Liver (tissue), 8 donors: ENCODE measurements at regions not wholly inside any gene's neighbourhood (a gene's known extent, or its start where the extent isn't known, plus 50 kb on each side); places are given as distances from the start of the nearest gene placed in this dataset.

Source experiments
- DNase-seq: peaks from one replicate; pipeline ENCODE4 v3.0.0-alpha.2; 2017; ENCODE audit warnings: low spot score
- H3K27ac ChIP-seq, 2 donors: one replicate each; pipeline ENCODE4 v1.7.0; 2013; ENCODE audit warnings: inconsistent platforms in 2 of 2, low read length in 2 of 2, control low read depth in 1 of 2, low read depth in 1 of 2, mild to moderate bottlenecking in 1 of 2
- H3K27me3 ChIP-seq, 4 donors: one replicate each; pipeline versions ENCODE4 v1.6.1 to v1.7.0; 2013; ENCODE audit warnings: low read length in 3 of 4, inconsistent platforms in 1 of 4, mild to moderate bottlenecking in 1 of 4, moderate library complexity in 1 of 4; ENCODE audit not compliant: control insufficient read depth in 4 of 4, insufficient read depth in 4 of 4
- H3K36me3 ChIP-seq, 4 donors: one replicate each; pipeline versions ENCODE4 v1.6.1 to v1.7.0; 2013; ENCODE audit warnings: low read length in 3 of 4, mild to moderate bottlenecking in 3 of 4, low read depth in 1 of 4, moderate library complexity in 1 of 4; ENCODE audit not compliant: control insufficient read depth in 4 of 4, insufficient read depth in 3 of 4
- H3K4me1 ChIP-seq, 4 donors: one replicate each; pipeline versions ENCODE4 v1.6.1 to v1.7.0; 2013; ENCODE audit warnings: low read length in 3 of 4, mild to moderate bottlenecking in 3 of 4, moderate library complexity in 1 of 4; ENCODE audit not compliant: control insufficient read depth in 4 of 4, insufficient read depth in 4 of 4
- H3K4me3 ChIP-seq, 3 donors: one replicate each; pipeline versions ENCODE4 v1.6.1 to v1.7.0; 2013; ENCODE audit warnings: low read length in 3 of 3, control low read depth in 1 of 3, low read depth in 1 of 3, mild to moderate bottlenecking in 1 of 3
- H3K9ac ChIP-seq, 2 donors: one replicate each; pipeline ENCODE4 v1.7.0; 2013; ENCODE audit warnings: low read length in 2 of 2, mild to moderate bottlenecking in 2 of 2, moderate library complexity in 2 of 2, control low read depth in 1 of 2, low read depth in 1 of 2
- H3K9me3 ChIP-seq, 4 donors: one replicate each; pipeline versions ENCODE4 v1.6.1 to v1.7.0; 2013; ENCODE audit warnings: low read length in 3 of 4; ENCODE audit not compliant: control insufficient read depth in 4 of 4
- ATF3 ChIP-seq: IDR thresholded peaks from 2 replicates; pipeline ENCODE4 v1.6.1; 2016; ENCODE audit warnings: antibody characterized with exemption
- CTCF ChIP-seq: fragments of 150-350 bp; IDR thresholded peaks from 2 replicates; pipeline ENCODE4 v1.5.1; 2017; ENCODE audit warnings: improper control_type of control experiment, low read depth, low read length; ENCODE audit not compliant: missing input control
- EGR1 ChIP-seq, 2 donors: IDR thresholded peaks; 2 replicates each; pipeline ENCODE4 v1.6.1; 2016 to 2018; ENCODE audit warnings: antibody characterized with exemption in 2 of 2, low read depth in 2 of 2
- FOXA1 ChIP-seq: IDR thresholded peaks from 2 replicates; pipeline ENCODE4 v1.6.1; 2016; ENCODE audit warnings: antibody characterized with exemption
- FOXA2 ChIP-seq: IDR thresholded peaks from 2 replicates; pipeline ENCODE4 v1.6.1; 2016; ENCODE audit warnings: antibody characterized with exemption
- GABPA ChIP-seq, 2 donors: IDR thresholded peaks in 1 of 2; conservative IDR thresholded peaks in 1 of 2; 2 replicates each; pipeline ENCODE4 v1.6.1; 2016; ENCODE audit warnings: antibody characterized with exemption in 2 of 2, mild to moderate bottlenecking in 1 of 2, moderate library complexity in 1 of 2
- HNF4A ChIP-seq, 2 donors: conservative IDR thresholded peaks; 2 replicates each; pipeline ENCODE4 v1.6.1; 2016; ENCODE audit warnings: antibody characterized with exemption in 2 of 2, mild to moderate bottlenecking in 2 of 2
- HNF4G ChIP-seq: IDR thresholded peaks from 2 replicates; pipeline ENCODE4 v1.6.1; 2016; ENCODE audit warnings: antibody characterized with exemption
- JUND ChIP-seq, 2 donors: IDR thresholded peaks; 2 replicates each; pipeline ENCODE4 v1.6.1; 2016; ENCODE audit warnings: antibody characterized with exemption in 2 of 2
- NR2F2 ChIP-seq: IDR thresholded peaks from 2 replicates; pipeline ENCODE4 v1.6.1; 2016; ENCODE audit warnings: antibody characterized with exemption
- RAD21 ChIP-seq, 2 donors: IDR thresholded peaks; 2 replicates each; pipeline ENCODE4 v1.6.1; 2016; ENCODE audit warnings: antibody characterized with exemption in 2 of 2, mild to moderate bottlenecking in 2 of 2
- RXRA ChIP-seq, 2 donors: IDR thresholded peaks; 2 replicates each; pipeline ENCODE4 v1.6.1; 2017 to 2018; ENCODE audit warnings: antibody characterized with exemption in 2 of 2, mild to moderate bottlenecking in 1 of 2
- SP1 ChIP-seq: IDR thresholded peaks from 2 replicates; pipeline ENCODE4 v1.6.1; 2018; ENCODE audit warnings: antibody characterized with exemption, mild to moderate bottlenecking
- TAF1 ChIP-seq: conservative IDR thresholded peaks from 2 replicates; pipeline ENCODE4 v1.6.1; 2016; ENCODE audit warnings: antibody characterized with exemption, mild to moderate bottlenecking
- YY1 ChIP-seq: IDR thresholded peaks from 2 replicates; pipeline ENCODE4 v1.6.1; 2016; ENCODE audit warnings: antibody characterized with exemption, mild to moderate bottlenecking
- WGBS: extraction: QIAGEN DNeasy Blood & Tissue Kit; methylation state at CpG from one replicate; pipeline ENCODE4 v1.1.7; 2013; 5-methylcytosine and 5-hydroxymethylcytosine counted together
- TF ChIP-seq, protein P1 (sequence below): IDR thresholded peaks from 2 replicates; pipeline ENCODE4 v1.6.1; 2016; ENCODE audit warnings: antibody characterized with exemption, mild to moderate bottlenecking
- TF ChIP-seq, protein P2 (sequence below): IDR thresholded peaks from 2 replicates; pipeline ENCODE4 v1.6.1; 2016; ENCODE audit warnings: antibody characterized with exemption
- TF ChIP-seq, protein P3 (sequence below): IDR thresholded peaks from 2 replicates; pipeline ENCODE4 v1.6.1; 2016; ENCODE audit warnings: antibody characterized with exemption
- donor health status: healthy.
- donor health status: healthy.
- donor health status: healthy.
- donor health status: healthy.
- donor health status: healthy.

DNA sequence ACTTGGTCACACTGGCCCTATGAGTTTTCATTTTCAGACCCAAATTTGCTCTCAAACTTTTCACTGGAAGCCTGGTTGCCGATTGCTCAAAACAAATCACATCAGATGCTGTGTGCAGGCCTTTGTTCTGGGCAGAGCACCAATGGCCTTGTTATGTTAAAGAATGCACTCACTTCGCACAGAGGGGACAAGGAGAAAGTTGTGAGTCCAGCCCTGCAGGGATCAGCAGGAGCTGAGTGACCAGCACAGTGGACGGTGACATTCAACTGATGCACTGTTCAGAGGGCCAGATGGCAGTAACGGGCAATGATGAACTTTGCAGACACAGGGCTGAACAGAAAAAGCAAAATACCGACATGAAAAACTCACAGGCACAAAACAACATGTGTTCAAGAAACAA, 86.1 kb downstream of the BARX1 start:
- WGBS, result 82% methylated on average over 5 of the region's 5 CpGs
- Histone ChIP-seq H3K4me1 (no peaks in the 10 kb centered on the region), H3K9me3 (peaks cover 0 to 3% (median 1%) of the 10 kb centered on the region in 4 donors), H3K4me3 (no peak overlapping the region), H3K36me3 (no peaks in the 10 kb centered on the region), H3K27ac (no peak overlapping the region), H3K9ac (no peak overlapping the region), H3K27me3 (no peaks in the 10 kb centered on the region)
- no peak for DNase-seq
- TF ChIP-seq, protein P1, sequence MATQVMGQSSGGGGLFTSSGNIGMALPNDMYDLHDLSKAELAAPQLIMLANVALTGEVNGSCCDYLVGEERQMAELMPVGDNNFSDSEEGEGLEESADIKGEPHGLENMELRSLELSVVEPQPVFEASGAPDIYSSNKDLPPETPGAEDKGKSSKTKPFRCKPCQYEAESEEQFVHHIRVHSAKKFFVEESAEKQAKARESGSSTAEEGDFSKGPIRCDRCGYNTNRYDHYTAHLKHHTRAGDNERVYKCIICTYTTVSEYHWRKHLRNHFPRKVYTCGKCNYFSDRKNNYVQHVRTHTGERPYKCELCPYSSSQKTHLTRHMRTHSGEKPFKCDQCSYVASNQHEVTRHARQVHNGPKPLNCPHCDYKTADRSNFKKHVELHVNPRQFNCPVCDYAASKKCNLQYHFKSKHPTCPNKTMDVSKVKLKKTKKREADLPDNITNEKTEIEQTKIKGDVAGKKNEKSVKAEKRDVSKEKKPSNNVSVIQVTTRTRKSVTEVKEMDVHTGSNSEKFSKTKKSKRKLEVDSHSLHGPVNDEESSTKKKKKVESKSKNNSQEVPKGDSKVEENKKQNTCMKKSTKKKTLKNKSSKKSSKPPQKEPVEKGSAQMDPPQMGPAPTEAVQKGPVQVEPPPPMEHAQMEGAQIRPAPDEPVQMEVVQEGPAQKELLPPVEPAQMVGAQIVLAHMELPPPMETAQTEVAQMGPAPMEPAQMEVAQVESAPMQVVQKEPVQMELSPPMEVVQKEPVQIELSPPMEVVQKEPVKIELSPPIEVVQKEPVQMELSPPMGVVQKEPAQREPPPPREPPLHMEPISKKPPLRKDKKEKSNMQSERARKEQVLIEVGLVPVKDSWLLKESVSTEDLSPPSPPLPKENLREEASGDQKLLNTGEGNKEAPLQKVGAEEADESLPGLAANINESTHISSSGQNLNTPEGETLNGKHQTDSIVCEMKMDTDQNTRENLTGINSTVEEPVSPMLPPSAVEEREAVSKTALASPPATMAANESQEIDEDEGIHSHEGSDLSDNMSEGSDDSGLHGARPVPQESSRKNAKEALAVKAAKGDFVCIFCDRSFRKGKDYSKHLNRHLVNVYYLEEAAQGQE, result no peak
- TF ChIP-seq GABPA (IDR thresholded peaks at IDR 0.05 in 1 of 2, conservative IDR thresholded peaks at IDR 0.05 in 1 of 2), result no peak
- no peak for TF ChIP-seq EGR1 (IDR thresholded peaks at IDR 0.05; ENCODE audit: low read depth in 2 of 2)
- no peak for TF ChIP-seq JUND (IDR thresholded peaks at IDR 0.05)
- no peak for TF ChIP-seq CTCF
- no peak for TF ChIP-seq TAF1
- no peak for TF ChIP-seq HNF4G
- TF ChIP-seq FOXA2, result no peak
- no peak for TF ChIP-seq YY1
- TF ChIP-seq NR2F2, result no peak

- no peak overlapping the region for H3K9ac ChIP-seq
- no peak overlapping the region for H3K4me3 ChIP-seq
- no peak for DNase-seq
- H3K9me3 ChIP-seq, result no peaks in the 10 kb centered on the region
- peaks cover 0 to 4% (median 0%) of the 10 kb centered on the region in 4 donors for H3K27me3 ChIP-seq
- 85% methylated on average over 5 of the region's 5 CpGs for WGBS
- TF ChIP-seq HNF4A (conservative IDR thresholded peaks at IDR 0.05) (no peak), FOXA1 (no peak), JUND (IDR thresholded peaks at IDR 0.05) (no peak), ATF3 (no peak), CTCF (no peak), NR2F2 (no peak), TAF1 (no peak), GABPA (IDR thresholded peaks at IDR 0.05 in 1 of 2, conservative IDR thresholded peaks at IDR 0.05 in 1 of 2) (no peak), FOXA2 (no peak), HNF4G (no peak), RXRA (IDR thresholded peaks at IDR 0.05) (no peak), SP1 (no peak), YY1 (no peak), RAD21 (IDR thresholded peaks at IDR 0.05) (no peak), EGR1 (IDR thresholded peaks at IDR 0.05; ENCODE audit: low read depth in 2 of 2) (no peak)
- TF ChIP-seq, protein P2, sequence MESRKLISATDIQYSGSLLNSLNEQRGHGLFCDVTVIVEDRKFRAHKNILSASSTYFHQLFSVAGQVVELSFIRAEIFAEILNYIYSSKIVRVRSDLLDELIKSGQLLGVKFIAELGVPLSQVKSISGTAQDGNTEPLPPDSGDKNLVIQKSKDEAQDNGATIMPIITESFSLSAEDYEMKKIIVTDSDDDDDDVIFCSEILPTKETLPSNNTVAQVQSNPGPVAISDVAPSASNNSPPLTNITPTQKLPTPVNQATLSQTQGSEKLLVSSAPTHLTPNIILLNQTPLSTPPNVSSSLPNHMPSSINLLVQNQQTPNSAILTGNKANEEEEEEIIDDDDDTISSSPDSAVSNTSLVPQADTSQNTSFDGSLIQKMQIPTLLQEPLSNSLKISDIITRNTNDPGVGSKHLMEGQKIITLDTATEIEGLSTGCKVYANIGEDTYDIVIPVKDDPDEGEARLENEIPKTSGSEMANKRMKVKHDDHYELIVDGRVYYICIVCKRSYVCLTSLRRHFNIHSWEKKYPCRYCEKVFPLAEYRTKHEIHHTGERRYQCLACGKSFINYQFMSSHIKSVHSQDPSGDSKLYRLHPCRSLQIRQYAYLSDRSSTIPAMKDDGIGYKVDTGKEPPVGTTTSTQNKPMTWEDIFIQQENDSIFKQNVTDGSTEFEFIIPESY, result no peak
- TF ChIP-seq, protein P3, sequence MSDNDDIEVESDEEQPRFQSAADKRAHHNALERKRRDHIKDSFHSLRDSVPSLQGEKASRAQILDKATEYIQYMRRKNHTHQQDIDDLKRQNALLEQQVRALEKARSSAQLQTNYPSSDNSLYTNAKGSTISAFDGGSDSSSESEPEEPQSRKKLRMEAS, result no peak
- TF ChIP-seq, protein P1, result no peak
- H3K4me1 ChIP-seq, result no peaks in the 10 kb centered on the region
- H3K36me3 ChIP-seq, result no peaks in the 10 kb centered on the region
- H3K27ac ChIP-seq, result no peak overlapping the region
Measured at GRCh38 chr9:93865716-93866115, 89.4 kb downstream of the BARX1 start.
